Colonic mucosa (tissue), 4 donors: ENCODE measurements at regions not wholly inside any gene's neighbourhood (a gene's known extent, or its start where the extent isn't known, plus 50 kb on each side); places are given as distances from the start of the nearest gene placed in this dataset.

ENCODE experiments used
- DNase-seq: peaks from one replicate; pipeline ENCODE4 v3.0.0-alpha.2; 2020
- H3K27ac ChIP-seq: fragments of 200-600 bp; one replicate; pipeline ENCODE4 v1.8.0; 2021
- H3K27me3 ChIP-seq: fragments of 200-600 bp; one replicate; pipeline ENCODE4 v1.8.0; 2021
- H3K36me3 ChIP-seq: fragments of 200-600 bp; one replicate; pipeline ENCODE4 v1.8.0; 2021
- H3K4me1 ChIP-seq: fragments of 200-600 bp; one replicate; pipeline ENCODE4 v1.8.0; 2021; ENCODE audit warnings: mild to moderate bottlenecking
- H3K4me3 ChIP-seq: fragments of 200-600 bp; one replicate; pipeline ENCODE4 v1.8.0; 2021
- H3K9ac ChIP-seq, 2 donors: one replicate each; pipeline ENCODE4 v1.7.0; 2013; ENCODE audit warnings: control low read depth in 2 of 2, low read depth in 2 of 2, low read length in 2 of 2
- H3K9me3 ChIP-seq: fragments of 200-600 bp; one replicate; pipeline ENCODE4 v1.8.0; 2021
- intact Hi-C: fragments of 100-400 bp; cut with DNase I; formaldehyde crosslinking; loops from one replicate; pipeline ENCODE4 v1.14.1; 2022
- TF ChIP-seq, protein P1 (sequence below): fragments of 200-600 bp; IDR thresholded peaks from one replicate; pipeline ENCODE4 v1.8.0; 2022; ENCODE audit warnings: antibody characterized with exemption, mild to moderate bottlenecking
- donor health status: healthy.
- donor health status: DM: no; HTN: no; CAD: no.
- donor health status: DM: no; HTN: no; CAD: no.

DNA sequence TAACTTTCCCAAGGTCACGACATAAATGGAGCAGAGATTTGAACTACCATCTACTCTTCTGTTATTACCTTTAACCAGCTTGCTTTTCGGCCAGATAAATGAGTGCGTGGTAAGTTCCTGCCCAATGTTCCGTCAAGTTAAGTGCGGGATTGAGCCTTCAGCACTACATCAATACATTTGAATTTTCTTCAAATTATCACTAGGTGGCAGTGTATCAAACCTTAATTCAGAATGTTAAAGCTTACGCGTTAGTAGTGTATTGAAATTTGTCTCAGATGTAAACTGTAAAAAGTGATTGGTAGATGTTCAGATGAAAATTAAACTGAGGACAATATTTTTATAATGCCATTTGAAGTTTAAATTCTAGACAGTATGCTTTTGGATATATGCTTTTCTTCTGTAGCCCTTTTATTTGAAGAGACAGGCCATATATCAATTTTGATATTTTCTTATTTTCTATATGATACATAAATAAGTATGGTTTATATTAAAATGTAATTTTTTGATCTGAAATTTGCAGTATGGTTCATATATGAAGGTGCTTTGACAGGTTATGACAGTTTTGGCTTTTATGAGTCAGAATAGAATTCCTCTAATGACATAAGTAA lies 681.3 kb downstream of the ADCYAP1 start:
- no peak overlapping the region for H3K9ac ChIP-seq
- H3K27ac ChIP-seq = no peak overlapping the region
- no peak overlapping the region for H3K4me3 ChIP-seq
- intact Hi-C loops = loop anchor here (10.0 kb wide), 2 partner anchors 639 to 959 kb away; no protein-coding TSS in a partner anchor
- TF ChIP-seq, protein P1, sequence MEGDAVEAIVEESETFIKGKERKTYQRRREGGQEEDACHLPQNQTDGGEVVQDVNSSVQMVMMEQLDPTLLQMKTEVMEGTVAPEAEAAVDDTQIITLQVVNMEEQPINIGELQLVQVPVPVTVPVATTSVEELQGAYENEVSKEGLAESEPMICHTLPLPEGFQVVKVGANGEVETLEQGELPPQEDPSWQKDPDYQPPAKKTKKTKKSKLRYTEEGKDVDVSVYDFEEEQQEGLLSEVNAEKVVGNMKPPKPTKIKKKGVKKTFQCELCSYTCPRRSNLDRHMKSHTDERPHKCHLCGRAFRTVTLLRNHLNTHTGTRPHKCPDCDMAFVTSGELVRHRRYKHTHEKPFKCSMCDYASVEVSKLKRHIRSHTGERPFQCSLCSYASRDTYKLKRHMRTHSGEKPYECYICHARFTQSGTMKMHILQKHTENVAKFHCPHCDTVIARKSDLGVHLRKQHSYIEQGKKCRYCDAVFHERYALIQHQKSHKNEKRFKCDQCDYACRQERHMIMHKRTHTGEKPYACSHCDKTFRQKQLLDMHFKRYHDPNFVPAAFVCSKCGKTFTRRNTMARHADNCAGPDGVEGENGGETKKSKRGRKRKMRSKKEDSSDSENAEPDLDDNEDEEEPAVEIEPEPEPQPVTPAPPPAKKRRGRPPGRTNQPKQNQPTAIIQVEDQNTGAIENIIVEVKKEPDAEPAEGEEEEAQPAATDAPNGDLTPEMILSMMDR = peak; percentile 42
- H3K27me3 ChIP-seq = no peaks in the 10 kb centered on the region
- no peaks in the 10 kb centered on the region for H3K36me3 ChIP-seq
- no peaks in the 10 kb centered on the region for H3K9me3 ChIP-seq
- no peaks in the 10 kb centered on the region for H3K4me1 ChIP-seq
- DNase-seq = no peak

GRCh38 chr18:1593091-1593490 lies 688.4 kb downstream of the ADCYAP1 start:
- Histone ChIP-seq H3K9me3 (no peaks in the 10 kb centered on the region), H3K4me3 (no peak overlapping the region), H3K36me3 (no peaks in the 10 kb centered on the region), H3K9ac (no peak overlapping the region), H3K27me3 (no peaks in the 10 kb centered on the region), H3K4me1 (no peaks in the 10 kb centered on the region), H3K27ac (no peak overlapping the region)
- intact Hi-C loops = no loop called here
- DNase-seq = no peak
- TF ChIP-seq, protein P1 = no peak

- H3K27me3 ChIP-seq = no peaks in the 10 kb centered on the region
- H3K9ac ChIP-seq = no peak overlapping the region
- H3K4me1 ChIP-seq = no peaks in the 10 kb centered on the region
- TF ChIP-seq, protein P1 = no peak
- intact Hi-C loops = no loop called here
- H3K9me3 ChIP-seq = no peaks in the 10 kb centered on the region
- no peak overlapping the region for H3K4me3 ChIP-seq
- no peak for DNase-seq
- no peak overlapping the region for H3K27ac ChIP-seq
- no peaks in the 10 kb centered on the region for H3K36me3 ChIP-seq
Measured at GRCh38 chr18:1595195-1595594, 690.5 kb downstream of the ADCYAP1 start.

- TF ChIP-seq, protein P1 = no peak
- intact Hi-C loops = no loop called here
Measured at GRCh38 chr18:1599196-1599595, 694.5 kb downstream of the ADCYAP1 start.

DNA sequence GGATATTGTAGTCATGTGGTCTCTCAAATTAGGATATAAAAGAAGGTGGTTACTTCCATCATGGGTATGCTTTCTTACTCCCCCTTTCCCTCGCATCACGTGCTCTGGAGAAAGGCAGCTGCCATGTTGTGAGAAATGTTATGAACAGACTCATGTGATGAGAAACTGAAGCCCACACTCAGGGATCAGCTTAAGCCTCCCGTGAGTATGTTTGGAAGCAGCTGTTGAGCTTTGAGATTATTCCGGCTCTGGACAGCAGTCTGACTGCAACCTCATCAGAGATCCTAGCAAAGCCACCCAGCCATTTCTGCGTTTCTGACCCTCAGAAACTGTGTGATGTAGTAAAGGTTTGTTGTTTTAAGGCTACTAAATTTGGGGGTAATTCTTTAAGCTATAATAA lies 700.1 kb downstream of the ADCYAP1 start:
- intact Hi-C loops = no loop called here
- H3K27me3 ChIP-seq = no peaks in the 10 kb centered on the region
- H3K4me3 ChIP-seq = no peak overlapping the region
- H3K4me1 ChIP-seq = no peaks in the 10 kb centered on the region
- no peak overlapping the region for H3K27ac ChIP-seq
- TF ChIP-seq, protein P1 = no peak
- no peaks in the 10 kb centered on the region for H3K36me3 ChIP-seq
- H3K9ac ChIP-seq = no peak overlapping the region
- no peaks in the 10 kb centered on the region for H3K9me3 ChIP-seq
- no peak for DNase-seq

More at GRCh38 chr18:1599196-1599595, 694.5 kb downstream of the ADCYAP1 start:
- H3K4me1 ChIP-seq = no peaks in the 10 kb centered on the region
- H3K9me3 ChIP-seq = no peaks in the 10 kb centered on the region
- no peak overlapping the region for H3K9ac ChIP-seq
- H3K27me3 ChIP-seq = no peaks in the 10 kb centered on the region
- H3K27ac ChIP-seq = no peak overlapping the region
- no peaks in the 10 kb centered on the region for H3K36me3 ChIP-seq
- no peak for DNase-seq
- no peak overlapping the region for H3K4me3 ChIP-seq
